ENCODE measurements at regions not wholly inside any gene's neighbourhood (a gene's known extent, or its start where the extent isn't known, plus 50 kb on each side); places are given as distances from the start of the nearest gene placed in this dataset.

GRCh38 chr11:112885744-112886433, 75.3 kb upstream of the NCAM1 start:
- WGBS, 2 donors (ENCODE audit: low coverage in 1 of 2): 74 to 93% methylated on average over 4 to 7 of the region's 7 CpGs
- H3K4me1 ChIP-seq: peaks cover 0 to 32% (median 0%) of the 10 kb centered on the region in 3 donors
- H3K27ac ChIP-seq: no peak overlapping the region
- ATAC-seq: no peak
- H3K27me3 ChIP-seq: no peaks in the 10 kb centered on the region
- H3K36me3 ChIP-seq: no peaks in the 10 kb centered on the region
- H3K4me3 ChIP-seq: no peak overlapping the region
- no peaks in the 10 kb centered on the region for H3K9me3 ChIP-seq
- TF ChIP-seq EP300 (IDR thresholded peaks at IDR 0.05) (no peak), POLR2AphosphoS5 (IDR thresholded peaks at IDR 0.05) (no peak), POLR2A (IDR thresholded peaks at IDR 0.05) (no peak)
- TF ChIP-seq, protein P1, sequence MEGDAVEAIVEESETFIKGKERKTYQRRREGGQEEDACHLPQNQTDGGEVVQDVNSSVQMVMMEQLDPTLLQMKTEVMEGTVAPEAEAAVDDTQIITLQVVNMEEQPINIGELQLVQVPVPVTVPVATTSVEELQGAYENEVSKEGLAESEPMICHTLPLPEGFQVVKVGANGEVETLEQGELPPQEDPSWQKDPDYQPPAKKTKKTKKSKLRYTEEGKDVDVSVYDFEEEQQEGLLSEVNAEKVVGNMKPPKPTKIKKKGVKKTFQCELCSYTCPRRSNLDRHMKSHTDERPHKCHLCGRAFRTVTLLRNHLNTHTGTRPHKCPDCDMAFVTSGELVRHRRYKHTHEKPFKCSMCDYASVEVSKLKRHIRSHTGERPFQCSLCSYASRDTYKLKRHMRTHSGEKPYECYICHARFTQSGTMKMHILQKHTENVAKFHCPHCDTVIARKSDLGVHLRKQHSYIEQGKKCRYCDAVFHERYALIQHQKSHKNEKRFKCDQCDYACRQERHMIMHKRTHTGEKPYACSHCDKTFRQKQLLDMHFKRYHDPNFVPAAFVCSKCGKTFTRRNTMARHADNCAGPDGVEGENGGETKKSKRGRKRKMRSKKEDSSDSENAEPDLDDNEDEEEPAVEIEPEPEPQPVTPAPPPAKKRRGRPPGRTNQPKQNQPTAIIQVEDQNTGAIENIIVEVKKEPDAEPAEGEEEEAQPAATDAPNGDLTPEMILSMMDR (IDR thresholded peaks at IDR 0.05): no peak

DNA sequence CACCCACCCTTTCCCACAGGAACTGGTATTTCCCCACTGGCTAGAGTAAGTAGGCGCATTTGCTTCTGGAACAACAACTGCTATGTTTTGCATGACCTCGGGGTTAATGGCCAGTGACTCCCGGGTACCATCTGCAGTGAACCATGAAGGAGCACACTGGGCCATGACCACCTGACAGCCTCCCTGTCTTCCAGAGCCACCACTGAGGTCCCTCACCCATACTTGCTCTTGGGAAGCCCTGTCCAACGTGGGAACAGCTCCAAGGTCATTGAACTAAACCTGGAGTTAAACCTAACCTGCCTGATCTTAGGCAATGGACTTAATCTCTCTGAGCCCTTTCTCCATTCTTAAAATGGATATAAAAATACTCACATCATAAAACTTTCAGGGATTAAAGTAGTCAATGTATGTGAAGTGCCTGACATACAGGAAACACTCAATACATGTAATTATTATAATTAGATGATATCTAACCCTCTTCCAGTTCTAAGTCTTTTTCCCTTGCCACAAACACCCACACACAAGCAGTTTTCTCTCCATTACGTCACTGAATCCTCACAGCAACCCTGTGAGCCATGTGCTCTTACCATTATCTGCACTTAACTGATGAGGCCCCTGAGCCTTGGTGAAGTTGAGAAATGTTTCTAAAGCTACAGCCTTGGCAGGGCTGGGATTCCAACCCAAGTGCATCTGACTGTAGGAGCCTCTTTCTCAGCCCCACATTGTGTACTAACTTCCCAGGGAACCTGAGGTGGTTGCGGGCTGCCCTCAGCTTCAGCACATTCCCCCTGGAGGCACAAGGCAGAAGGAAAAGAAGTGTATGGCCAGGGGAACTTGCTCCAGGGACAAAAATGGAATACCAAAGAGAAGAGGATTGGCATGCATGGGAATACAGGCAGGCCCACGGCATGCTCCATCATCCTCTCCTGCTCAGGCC, 74.5 kb upstream of the NCAM1 start:
- Histone ChIP-seq H3K9me3 (no peaks in the 10 kb centered on the region), H3K4me3 (no peak overlapping the region), H3K36me3 (no peaks in the 10 kb centered on the region), H3K27me3 (no peaks in the 10 kb centered on the region), H3K4me1 (peaks cover 0 to 24% (median 0%) of the 10 kb centered on the region in 3 donors), H3K27ac (no peak overlapping the region)
- TF ChIP-seq, protein P1 (IDR thresholded peaks at IDR 0.05): no peak
- TF ChIP-seq EP300 (IDR thresholded peaks at IDR 0.05): no peak
- TF ChIP-seq POLR2AphosphoS5 (IDR thresholded peaks at IDR 0.05): no peak
- TF ChIP-seq POLR2A (IDR thresholded peaks at IDR 0.05): no peak
- WGBS, 2 donors (ENCODE audit: low coverage in 1 of 2): 83 to 95% methylated on average over 3 of the region's 7 CpGs
- no peak for ATAC-seq

DNA sequence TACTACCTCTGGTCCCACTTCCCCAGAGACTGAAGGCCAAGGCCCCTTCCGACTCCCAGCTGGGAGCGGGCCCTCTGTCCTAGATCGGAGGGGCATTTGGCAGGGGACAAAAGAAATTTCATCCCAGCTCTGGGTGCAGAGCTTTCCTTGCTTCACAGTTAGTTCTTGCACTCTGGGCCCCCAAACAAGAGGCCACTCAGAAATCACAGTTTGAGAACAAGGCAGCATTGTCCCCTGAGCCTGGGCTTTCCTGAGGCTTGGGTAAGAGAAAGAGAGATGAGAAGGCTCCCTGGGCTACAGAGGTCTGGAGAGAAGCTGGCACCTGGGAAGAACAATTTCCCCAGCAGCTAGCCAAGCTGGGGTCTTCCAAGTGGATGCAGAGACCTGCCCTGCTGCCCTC, 71.8 kb upstream of the NCAM1 start:
- no peak for ATAC-seq
- H3K9me3 ChIP-seq: no peaks in the 10 kb centered on the region

DNA sequence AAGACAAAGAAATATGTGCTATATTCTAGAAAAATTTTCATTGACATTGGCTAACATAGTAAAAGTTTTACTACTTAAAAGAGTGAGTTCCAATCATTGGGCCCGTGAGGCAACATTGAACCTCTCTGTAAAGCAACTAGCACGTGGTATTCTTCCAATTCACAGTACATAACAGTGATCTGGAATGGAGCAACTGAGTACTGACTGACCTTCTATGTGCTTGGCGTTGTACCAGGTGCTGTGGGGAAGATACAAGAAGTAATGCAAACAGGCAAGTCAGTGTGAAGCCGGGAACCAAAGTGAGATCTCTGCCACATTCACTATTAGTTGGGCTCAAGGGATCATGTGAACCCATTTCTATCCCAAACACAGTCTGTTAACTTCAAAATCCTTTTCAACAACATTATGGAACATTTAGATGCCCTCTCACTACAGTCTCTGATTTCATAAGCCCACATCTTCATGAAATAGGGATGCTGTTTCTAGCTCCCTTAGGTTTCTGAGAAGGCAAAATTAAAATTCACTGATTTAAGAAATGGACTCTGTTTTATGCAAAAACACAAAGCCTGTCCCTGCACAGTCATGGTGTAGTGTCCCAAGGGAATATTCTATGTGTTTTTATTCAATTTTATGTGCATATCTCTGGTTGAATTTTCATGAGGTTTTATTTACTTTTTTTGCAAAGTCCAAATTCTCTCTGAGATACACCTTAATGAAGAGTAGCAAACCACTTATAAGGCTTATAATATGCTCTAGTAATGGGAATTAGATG, 61.8 kb upstream of the NCAM1 start:
- TF ChIP-seq EP300 (IDR thresholded peaks at IDR 0.05) (no peak), POLR2AphosphoS5 (IDR thresholded peaks at IDR 0.05) (no peak)
- TF ChIP-seq, protein P1 (IDR thresholded peaks at IDR 0.05): no peak
- H3K27ac ChIP-seq: no peak overlapping the region
- H3K4me1 ChIP-seq: peaks cover 0 to 14% (median 7%) of the 10 kb centered on the region in 3 donors
- 83 to 92% methylated on average over 3 to 4 of the region's 4 CpGs for WGBS, 2 donors (ENCODE audit: low coverage in 1 of 2)
- no peak for ATAC-seq
- H3K27me3 ChIP-seq: no peaks in the 10 kb centered on the region
- H3K4me3 ChIP-seq: no peak overlapping the region
- H3K9me3 ChIP-seq: no peaks in the 10 kb centered on the region
- no peaks in the 10 kb centered on the region for H3K36me3 ChIP-seq

More for the DNA sequence above, 71.8 kb upstream of the NCAM1 start:
- no peak overlapping the region for H3K27ac ChIP-seq
- H3K36me3 ChIP-seq: no peaks in the 10 kb centered on the region
- WGBS, 2 donors (ENCODE audit: low coverage in 1 of 2): no CpG with 5 or more reads among the region's 3 CpGs
- H3K4me3 ChIP-seq: no peak overlapping the region
- peaks cover 0 to 6% (median 0%) of the 10 kb centered on the region in 3 donors for H3K4me1 ChIP-seq
- TF ChIP-seq, protein P1 (IDR thresholded peaks at IDR 0.05): no peak
- no peak for TF ChIP-seq POLR2A (IDR thresholded peaks at IDR 0.05)
- no peak for TF ChIP-seq POLR2AphosphoS5 (IDR thresholded peaks at IDR 0.05)
- no peak for TF ChIP-seq EP300 (IDR thresholded peaks at IDR 0.05)
- no peaks in the 10 kb centered on the region for H3K27me3 ChIP-seq
